HepG2 (cell line): ENCODE measurements at regions not wholly inside any gene's neighbourhood (a gene's known extent, or its start where the extent isn't known, plus 50 kb on each side); places are given as distances from the start of the nearest gene placed in this dataset.

Experiments
- ATM ChIP-seq: fragments of 450-650 bp; IDR thresholded peaks from 2 replicates; pipeline ENCODE4 v1.7.1; 2017; ENCODE audit warnings: mild to moderate bottlenecking, borderline replicate concordance
- ZHX1 ChIP-seq: sonication (generic); formaldehyde crosslinking; IDR thresholded peaks from 2 replicates; pipeline ENCODE4 v1.8.1; 2022; ENCODE audit warnings: low read depth, mild to moderate bottlenecking, missing genetic modification reagents
- ZHX2 ChIP-seq, 2 experiments: sonication (generic) in 1 of 2; formaldehyde crosslinking in 1 of 2; IDR thresholded peaks; 2 replicates each; pipeline versions ENCODE4 v1.6.1 to v1.9.0; 2014 to 2022; ENCODE audit warnings: antibody characterized with exemption in 1 of 2, borderline replicate concordance in 1 of 2, inconsistent platforms in 1 of 2, low read depth in 1 of 2, missing genetic modification reagents in 1 of 2

- TF ChIP-seq ZHX2 (IDR thresholded peaks at IDR 0.05; ENCODE audit: low read depth), result no peak
- no peak for TF ChIP-seq ZHX2 (CRISPR knock-in tag; IDR thresholded peaks at IDR 0.05; ENCODE audit: borderline replicate concordance)
- TF ChIP-seq ZHX1, result no peak
- TF ChIP-seq ATM, result 0 out of 2 replicates have a peak, but pooled peaks have one; percentile 8
Observed at GRCh38 chr16:9191274-9191850, 99.9 kb downstream of the HAPSTR1 start (continued).
